ENCODE measurements at regions not wholly inside any gene's neighbourhood (a gene's known extent, or its start where the extent isn't known, plus 50 kb on each side); places are given as distances from the start of the nearest gene placed in this dataset.

DNA sequence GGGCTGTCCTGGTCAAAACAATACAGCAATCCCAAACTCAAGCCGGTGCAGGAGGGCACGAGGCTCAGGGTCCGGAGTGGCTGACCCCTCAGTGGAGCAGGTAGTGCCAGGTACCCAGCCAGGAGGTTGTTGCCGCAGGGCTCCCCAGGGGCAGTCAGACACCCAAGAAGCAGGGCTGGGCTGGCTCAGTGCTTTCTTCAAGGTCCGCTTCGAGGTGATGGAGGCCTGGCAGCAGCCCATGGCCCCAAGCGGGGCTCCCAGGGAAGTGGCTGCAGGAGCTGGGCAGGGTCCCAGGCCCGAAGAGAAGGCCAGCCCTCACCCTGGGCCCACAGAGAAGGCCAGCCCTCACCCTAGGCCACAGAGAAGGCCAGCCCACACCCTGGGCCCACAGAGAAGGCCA lies 55.3 kb upstream of the COPS8 start:
- H3K27me3 Mint-ChIP-seq (ENCODE audit: unreplicated experiment), result no peaks in the 10 kb centered on the region
- no peak overlapping the region for H3K4me3 Mint-ChIP-seq (ENCODE audit: unreplicated experiment)
- H3K36me3 Mint-ChIP-seq (ENCODE audit: unreplicated experiment), result no peaks in the 10 kb centered on the region
- H3K9me3 Mint-ChIP-seq (ENCODE audit: unreplicated experiment), result no peaks in the 10 kb centered on the region
- TF ChIP-seq, protein P1, sequence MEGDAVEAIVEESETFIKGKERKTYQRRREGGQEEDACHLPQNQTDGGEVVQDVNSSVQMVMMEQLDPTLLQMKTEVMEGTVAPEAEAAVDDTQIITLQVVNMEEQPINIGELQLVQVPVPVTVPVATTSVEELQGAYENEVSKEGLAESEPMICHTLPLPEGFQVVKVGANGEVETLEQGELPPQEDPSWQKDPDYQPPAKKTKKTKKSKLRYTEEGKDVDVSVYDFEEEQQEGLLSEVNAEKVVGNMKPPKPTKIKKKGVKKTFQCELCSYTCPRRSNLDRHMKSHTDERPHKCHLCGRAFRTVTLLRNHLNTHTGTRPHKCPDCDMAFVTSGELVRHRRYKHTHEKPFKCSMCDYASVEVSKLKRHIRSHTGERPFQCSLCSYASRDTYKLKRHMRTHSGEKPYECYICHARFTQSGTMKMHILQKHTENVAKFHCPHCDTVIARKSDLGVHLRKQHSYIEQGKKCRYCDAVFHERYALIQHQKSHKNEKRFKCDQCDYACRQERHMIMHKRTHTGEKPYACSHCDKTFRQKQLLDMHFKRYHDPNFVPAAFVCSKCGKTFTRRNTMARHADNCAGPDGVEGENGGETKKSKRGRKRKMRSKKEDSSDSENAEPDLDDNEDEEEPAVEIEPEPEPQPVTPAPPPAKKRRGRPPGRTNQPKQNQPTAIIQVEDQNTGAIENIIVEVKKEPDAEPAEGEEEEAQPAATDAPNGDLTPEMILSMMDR (IDR thresholded peaks at IDR 0.05), result no peak
- no peaks in the 10 kb centered on the region for H3K4me1 Mint-ChIP-seq (ENCODE audit: unreplicated experiment)
- H3K27ac Mint-ChIP-seq (ENCODE audit: unreplicated experiment), result no peak overlapping the region
- DNase-seq (ENCODE audit: extremely low spot score, unreplicated experiment), result no peak

- no peaks in the 10 kb centered on the region for H3K9me3 Mint-ChIP-seq (ENCODE audit: unreplicated experiment)
- TF ChIP-seq, protein P1 (IDR thresholded peaks at IDR 0.05), result no peak
- no peak overlapping the region for H3K27ac Mint-ChIP-seq (ENCODE audit: unreplicated experiment)
- no peak for DNase-seq (ENCODE audit: extremely low spot score, unreplicated experiment)
- H3K27me3 Mint-ChIP-seq (ENCODE audit: unreplicated experiment), result no peaks in the 10 kb centered on the region
- peaks cover 3% of the 10 kb centered on the region for H3K4me1 Mint-ChIP-seq (ENCODE audit: unreplicated experiment)
- no peaks in the 10 kb centered on the region for H3K36me3 Mint-ChIP-seq (ENCODE audit: unreplicated experiment)
- no peak overlapping the region for H3K4me3 Mint-ChIP-seq (ENCODE audit: unreplicated experiment)
Measured at GRCh38 chr2:237033536-237034060, 52.1 kb upstream of the COPS8 start.

GRCh38 chr2:237035781-237036475 lies 49.8 kb upstream of the COPS8 start:
- Mint-ChIP-seq H3K27ac (ENCODE audit: unreplicated experiment) (no peak overlapping the region), H3K4me1 (ENCODE audit: unreplicated experiment) (peaks cover 3% of the 10 kb centered on the region), H3K36me3 (ENCODE audit: unreplicated experiment) (no peaks in the 10 kb centered on the region), H3K27me3 (ENCODE audit: unreplicated experiment) (no peaks in the 10 kb centered on the region), H3K9me3 (ENCODE audit: unreplicated experiment) (no peaks in the 10 kb centered on the region), H3K4me3 (ENCODE audit: unreplicated experiment) (no peak overlapping the region)
- TF ChIP-seq, protein P1 (IDR thresholded peaks at IDR 0.05), result no peak
- DNase-seq (ENCODE audit: extremely low spot score, unreplicated experiment), result no peak

All from osteocyte (in vitro differentiated cells).